RWPE1 (cell line): ENCODE measurements at regions not wholly inside any gene's neighbourhood (a gene's known extent, or its start where the extent isn't known, plus 50 kb on each side); places are given as distances from the start of the nearest gene placed in this dataset.

ENCODE experiments used
- CTCF ChIA-PET: fragments of 350-600 bp; sonication (Branson Sonifier 250); formaldehyde crosslinking; extraction: SDS; loops from one replicate; lab custom pipeline; 2021; lab: Yijun Ruan, JAX
- POLR2A ChIA-PET: fragments of 400-600 bp; formaldehyde crosslinking; extraction: SDS; loops from one replicate; lab custom pipeline; 2020; ENCODE audit warnings: antibody characterized with exemption; ENCODE audit not compliant: low non-redundant PET; lab: Yijun Ruan, JAX
- DNase-seq: peaks from one replicate; pipeline ENCODE4 v3.0.0; 2012; ENCODE audit warnings: low spot score
- H3K27ac ChIP-seq: fragments of 450-650 bp; 2 replicates; pipeline ENCODE4 v1.5.1; 2017
- TF ChIP-seq, protein P1 (sequence below): fragments of 450-650 bp; conservative IDR thresholded peaks from 2 replicates; pipeline ENCODE4 v1.5.1; 2017; ENCODE audit warnings: low read depth, mild to moderate bottlenecking

DNA sequence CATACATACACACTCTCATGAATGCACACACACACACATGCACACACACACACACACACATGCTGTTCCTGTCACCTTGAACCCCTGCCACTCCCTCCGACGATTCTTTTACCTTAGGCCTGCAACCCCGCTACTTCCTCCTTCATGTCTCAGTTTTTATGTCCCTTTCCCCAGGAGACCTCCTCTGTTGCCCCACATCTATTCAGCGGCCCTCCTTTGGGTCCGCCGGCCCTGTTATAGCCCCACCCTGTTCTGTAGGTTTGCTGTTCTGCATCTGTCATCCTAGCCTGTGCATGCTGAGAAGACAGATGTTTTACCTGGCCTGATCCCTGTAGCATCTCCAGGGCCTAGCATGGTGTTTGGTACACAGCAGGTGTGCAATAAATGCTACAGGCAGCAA is 161.6 kb upstream of the PCBD1 start:
- DNase-seq: no peak
- ChIA-PET CTCF (interaction anchor here (0.6 kb wide), 3 partner anchors 9 to 117 kb away, joined by 3 to 4 read pairs (median 3); no protein-coding TSS in a partner anchor), POLR2A (no interaction called here)
- no peak overlapping the region for H3K27ac ChIP-seq
- TF ChIP-seq, protein P1, sequence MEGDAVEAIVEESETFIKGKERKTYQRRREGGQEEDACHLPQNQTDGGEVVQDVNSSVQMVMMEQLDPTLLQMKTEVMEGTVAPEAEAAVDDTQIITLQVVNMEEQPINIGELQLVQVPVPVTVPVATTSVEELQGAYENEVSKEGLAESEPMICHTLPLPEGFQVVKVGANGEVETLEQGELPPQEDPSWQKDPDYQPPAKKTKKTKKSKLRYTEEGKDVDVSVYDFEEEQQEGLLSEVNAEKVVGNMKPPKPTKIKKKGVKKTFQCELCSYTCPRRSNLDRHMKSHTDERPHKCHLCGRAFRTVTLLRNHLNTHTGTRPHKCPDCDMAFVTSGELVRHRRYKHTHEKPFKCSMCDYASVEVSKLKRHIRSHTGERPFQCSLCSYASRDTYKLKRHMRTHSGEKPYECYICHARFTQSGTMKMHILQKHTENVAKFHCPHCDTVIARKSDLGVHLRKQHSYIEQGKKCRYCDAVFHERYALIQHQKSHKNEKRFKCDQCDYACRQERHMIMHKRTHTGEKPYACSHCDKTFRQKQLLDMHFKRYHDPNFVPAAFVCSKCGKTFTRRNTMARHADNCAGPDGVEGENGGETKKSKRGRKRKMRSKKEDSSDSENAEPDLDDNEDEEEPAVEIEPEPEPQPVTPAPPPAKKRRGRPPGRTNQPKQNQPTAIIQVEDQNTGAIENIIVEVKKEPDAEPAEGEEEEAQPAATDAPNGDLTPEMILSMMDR: no peak

DNA sequence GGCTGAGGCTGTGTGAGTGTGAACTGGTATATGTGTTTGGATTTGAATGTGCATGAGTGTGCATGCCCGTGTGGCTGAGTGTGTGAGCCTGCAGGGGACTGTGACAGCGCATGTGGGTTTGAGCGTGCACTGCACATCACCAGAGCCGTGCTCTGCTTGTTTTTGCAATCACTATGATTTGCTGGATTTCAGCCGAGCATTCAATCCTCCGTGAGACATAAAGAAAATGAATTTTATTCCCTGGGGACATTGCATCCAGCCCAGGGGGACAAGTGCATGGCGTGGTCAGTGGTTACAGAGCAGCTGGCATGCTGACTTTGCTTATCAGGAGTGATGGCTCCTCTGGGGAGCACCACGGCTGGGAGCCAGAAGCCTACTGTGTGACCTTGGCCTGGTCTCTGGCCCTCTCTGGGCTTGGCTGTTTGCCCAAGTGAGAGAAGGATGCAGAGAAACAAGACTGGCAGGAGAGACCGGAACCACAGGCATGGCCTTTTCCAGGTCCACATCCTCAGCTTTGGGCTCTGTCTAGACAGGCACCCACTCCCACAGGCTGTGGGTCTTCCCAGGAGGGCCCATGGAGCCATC is 160.2 kb upstream of the UNC5B start:
- DNase-seq: no peak
- H3K27ac ChIP-seq: no peak overlapping the region
- TF ChIP-seq, protein P1: no peak
- POLR2A ChIA-PET: no interaction called here
- CTCF ChIA-PET: no interaction called here

DNA sequence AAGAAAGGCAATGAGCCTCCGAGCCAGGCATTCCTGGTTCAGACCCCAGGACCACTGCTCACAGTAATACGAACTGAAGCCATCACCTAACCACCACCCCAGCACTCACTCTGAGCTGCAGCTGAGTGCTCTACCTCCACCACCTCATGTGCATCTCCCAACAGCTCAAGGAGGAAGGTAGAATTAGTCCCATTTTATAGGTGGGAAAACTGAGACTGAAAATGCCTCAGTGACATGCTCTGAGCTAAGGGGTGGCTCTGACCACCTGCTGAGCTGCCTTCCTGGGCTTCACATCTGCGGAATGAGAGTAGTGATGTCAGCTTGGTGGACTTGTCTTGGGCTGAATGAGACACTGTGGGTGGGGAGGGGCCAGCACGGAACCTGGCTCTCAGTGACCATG is 159.7 kb upstream of the UNC5B start:
- DNase-seq: no peak
- CTCF ChIA-PET: interaction anchor here (0.6 kb wide), 1 partner anchor 62 kb away, joined by 3 read pairs; no protein-coding TSS in a partner anchor
- POLR2A ChIA-PET: no interaction called here
- H3K27ac ChIP-seq: no peak overlapping the region
- TF ChIP-seq, protein P1: no peak

DNA sequence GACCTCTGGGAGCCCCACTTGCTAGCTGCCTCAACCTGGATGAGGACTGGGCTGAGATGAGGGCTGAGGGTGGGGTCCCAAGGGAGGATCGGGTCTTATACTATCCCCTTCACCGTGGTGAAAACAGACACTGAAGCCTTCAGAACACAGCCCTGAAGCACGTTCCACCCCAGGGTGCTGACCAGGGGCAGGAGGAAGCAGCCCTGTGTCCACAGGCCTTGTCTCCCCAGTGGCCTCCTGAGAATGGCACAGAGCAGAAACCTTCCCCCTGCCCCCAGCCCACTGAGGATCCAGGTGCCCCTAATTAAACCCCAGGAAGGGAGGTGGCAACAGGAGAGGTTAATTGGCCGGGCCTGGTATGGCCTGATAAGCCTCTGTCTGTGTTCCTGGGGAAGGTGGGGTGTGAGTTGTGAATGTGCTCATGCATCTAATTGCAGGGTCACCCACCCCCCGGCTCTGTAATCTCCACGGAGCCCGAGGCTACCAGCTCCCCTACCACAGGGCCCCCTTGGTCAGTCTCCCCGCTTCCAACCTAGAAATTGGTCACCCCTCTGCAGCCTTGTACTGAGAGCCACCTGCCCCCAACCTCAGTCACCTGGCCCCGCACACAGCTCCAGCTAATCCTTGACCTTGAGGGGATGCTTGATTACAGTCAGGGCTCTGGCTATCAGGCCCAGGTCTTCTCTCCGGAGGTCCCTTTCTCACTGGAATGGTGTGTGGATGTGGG is 159.0 kb upstream of the UNC5B start:
- POLR2A ChIA-PET: no interaction called here
- DNase-seq: no peak

DNA sequence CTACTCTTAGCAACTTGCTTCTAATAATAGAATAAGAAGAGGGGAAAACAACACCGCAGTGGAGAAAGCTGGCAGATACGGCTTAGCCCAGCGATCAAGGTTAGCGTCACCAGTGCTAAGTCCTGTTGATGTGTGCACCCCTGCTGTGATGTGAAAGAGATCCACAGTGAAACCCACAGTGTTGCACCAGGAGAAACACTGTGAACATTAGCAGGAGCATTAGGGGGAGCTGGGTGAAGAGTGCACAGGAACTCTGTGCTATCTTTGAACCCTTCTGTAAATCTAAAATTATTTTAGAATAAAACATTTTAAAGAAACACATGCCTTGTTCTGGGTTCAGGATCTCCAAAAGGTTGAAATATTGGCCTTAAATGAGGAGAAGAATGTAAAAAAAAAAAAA is 154.1 kb upstream of the UNC5B start:
- ChIA-PET POLR2A (no interaction called here), CTCF (no interaction called here)
- no peak for DNase-seq
- no peak overlapping the region for H3K27ac ChIP-seq
- TF ChIP-seq, protein P1: no peak

More for the DNA sequence above, 159.0 kb upstream of the UNC5B start:
- TF ChIP-seq, protein P1: no peak
- CTCF ChIA-PET: interaction anchor here (0.6 to 0.7 kb wide), 2 partner anchors 61 to 101 kb away, joined by 3 to 4 read pairs; no protein-coding TSS in a partner anchor
- no peak overlapping the region for H3K27ac ChIP-seq

DNA sequence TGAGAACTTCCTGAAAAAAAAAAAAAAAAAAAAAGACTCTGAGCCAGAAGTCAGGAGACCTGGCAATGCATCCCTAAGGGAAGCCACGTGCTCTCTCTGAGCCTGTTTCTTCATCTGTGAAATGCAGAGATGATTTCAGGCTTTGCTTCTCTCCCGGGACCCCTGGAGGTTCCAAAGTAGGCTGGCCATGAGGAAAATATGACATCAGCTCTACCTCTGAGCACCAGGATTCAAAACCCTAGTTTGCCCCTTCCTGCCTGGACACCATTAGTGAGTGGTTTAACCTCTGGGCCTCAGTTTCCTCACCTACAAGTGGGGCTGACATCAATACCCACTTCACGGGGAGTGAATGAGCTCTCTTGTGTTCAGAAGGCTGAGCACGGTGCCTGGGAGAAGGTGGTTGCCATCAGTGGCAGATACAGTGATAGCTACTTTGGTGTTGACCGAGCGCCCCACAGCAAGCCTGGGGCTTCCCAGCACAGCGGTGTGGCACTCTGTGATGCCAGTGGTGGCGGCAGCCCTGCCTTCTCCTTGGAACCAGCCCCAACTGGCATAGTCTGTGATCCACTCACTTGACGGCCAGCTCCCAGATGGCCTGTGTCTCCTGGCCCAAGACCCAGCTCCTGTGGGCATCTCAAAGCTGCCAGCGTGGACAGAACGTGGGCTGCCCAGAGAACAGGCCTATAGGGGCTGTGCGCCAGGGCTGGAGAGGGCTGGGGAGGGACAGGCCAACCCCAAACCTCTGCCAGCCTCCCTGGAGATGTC is 153.1 kb upstream of the UNC5B start:
- ChIA-PET POLR2A (no interaction called here), CTCF (interaction anchor here (0.5 to 0.7 kb wide), 2 partner anchors 9 to 209 kb away, joined by 3 read pairs; no protein-coding TSS in a partner anchor)
- no peak for DNase-seq
- no peak overlapping the region for H3K27ac ChIP-seq
- TF ChIP-seq, protein P1: no peak
